C4-2B (cell line): ENCODE measurements at regions not wholly inside any gene's neighbourhood (a gene's known extent, or its start where the extent isn't known, plus 50 kb on each side); places are given as distances from the start of the nearest gene placed in this dataset.

Experiments used
- CTCF ChIP-seq: fragments of 450-650 bp; conservative IDR thresholded peaks from 2 replicates; pipeline ENCODE4 v1.5.1; 2017; ENCODE audit warnings: mild to moderate bottlenecking
- ZFX ChIP-seq: fragments of 450-650 bp; IDR thresholded peaks from 2 replicates; pipeline ENCODE4 v1.6.1; 2017

GRCh38 chr1:177611402-177611801, 358.5 kb downstream of the SEC16B start:
- TF ChIP-seq ZFX (no peak), CTCF (no peak)
